ENCODE measurements at regions not wholly inside any gene's neighbourhood (a gene's known extent, or its start where the extent isn't known, plus 50 kb on each side); places are given as distances from the start of the nearest gene placed in this dataset.
A peak's percentile ranks its signal among the peaks of the same experiment; 100 is the strongest.

GRCh38 chr7:46675456-46675855, 754.4 kb upstream of the IGFBP3 start:
- TF ChIP-seq CTCF (IDR thresholded peaks at IDR 0.05; ENCODE audit: extremely low read depth, low read depth, low read length): no peak
- no peaks in the 10 kb centered on the region for H3K36me3 ChIP-seq (ENCODE audit: insufficient read depth, low read length)
- H4K20me1 ChIP-seq (ENCODE audit: insufficient read depth, low read length): no peaks in the 10 kb centered on the region
- H3K4me3 ChIP-seq (ENCODE audit: insufficient read depth, low read length): no peak overlapping the region
- H3K79me2 ChIP-seq (ENCODE audit: insufficient read depth, low read length): no peaks in the 10 kb centered on the region
- H3K27ac ChIP-seq (ENCODE audit: low read depth, low read length): no peak overlapping the region
- no peaks in the 10 kb centered on the region for H3K9me3 ChIP-seq (ENCODE audit: low read depth, low read length)
- no peak for DNase-seq (ENCODE audit: insufficient read length, low spot score, missing footprints)
- no peak overlapping the region for H3K4me2 ChIP-seq (ENCODE audit: insufficient read depth, low read length)
- no peak overlapping the region for H2AFZ ChIP-seq (ENCODE audit: low read length)
- H3K4me1 ChIP-seq (ENCODE audit: insufficient read depth, low read length): no peaks in the 10 kb centered on the region
- no peaks in the 10 kb centered on the region for H3K27me3 ChIP-seq (ENCODE audit: insufficient read depth, low read length)

- no peak for TF ChIP-seq CTCF (IDR thresholded peaks at IDR 0.05; ENCODE audit: extremely low read depth, low read depth, low read length)
Observed at GRCh38 chr7:46672861-46673260, 751.8 kb upstream of the IGFBP3 start.

DNA sequence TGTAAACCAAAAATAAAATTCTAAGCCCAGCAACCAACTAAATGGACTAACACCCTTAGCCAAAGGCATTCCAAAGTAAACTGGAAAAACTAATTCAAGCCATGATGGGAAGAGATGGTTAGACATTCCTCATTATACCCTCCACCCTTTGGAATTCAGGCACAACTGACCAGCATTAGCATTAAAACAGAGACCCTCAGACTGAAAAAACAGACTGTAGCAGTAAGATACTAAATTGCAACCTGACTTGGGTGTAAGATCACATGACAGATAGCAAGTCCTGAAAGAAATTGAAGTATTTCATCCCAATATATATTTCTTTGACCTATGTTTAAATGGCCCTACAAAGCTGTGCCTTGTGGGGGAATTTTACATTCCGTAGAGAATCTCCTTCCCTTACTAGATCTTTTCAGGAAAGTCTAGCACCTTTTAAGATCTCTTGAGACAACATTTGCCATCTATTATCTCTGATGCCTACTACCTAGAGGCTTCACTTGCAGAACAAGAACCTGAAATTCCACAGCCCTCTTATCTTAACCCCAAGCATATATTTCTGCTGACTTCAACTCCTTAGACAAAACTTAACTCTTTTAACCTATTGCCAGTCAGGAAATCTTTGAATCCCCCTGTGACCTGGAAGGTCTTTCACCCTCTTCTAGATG, 750.2 kb upstream of the IGFBP3 start:
- Histone ChIP-seq H3K36me3 (ENCODE audit: insufficient read depth, low read length) (no peaks in the 10 kb centered on the region), H2AFZ (ENCODE audit: low read length) (no peak overlapping the region), H3K9me3 (ENCODE audit: low read depth, low read length) (no peaks in the 10 kb centered on the region), H3K27ac (ENCODE audit: low read depth, low read length) (no peak overlapping the region), H3K79me2 (ENCODE audit: insufficient read depth, low read length) (no peaks in the 10 kb centered on the region), H4K20me1 (ENCODE audit: insufficient read depth, low read length) (no peaks in the 10 kb centered on the region), H3K4me2 (ENCODE audit: insufficient read depth, low read length) (no peak overlapping the region), H3K4me3 (ENCODE audit: insufficient read depth, low read length) (no peak overlapping the region), H3K4me1 (ENCODE audit: insufficient read depth, low read length) (no peaks in the 10 kb centered on the region), H3K27me3 (ENCODE audit: insufficient read depth, low read length) (no peaks in the 10 kb centered on the region)
- TF ChIP-seq CTCF (IDR thresholded peaks at IDR 0.05; ENCODE audit: extremely low read depth, low read depth, low read length): no peak
- DNase-seq (ENCODE audit: insufficient read length, low spot score, missing footprints): no peak

More at GRCh38 chr7:46672861-46673260, 751.8 kb upstream of the IGFBP3 start:
- no peaks in the 10 kb centered on the region for H3K9me3 ChIP-seq (ENCODE audit: low read depth, low read length)
- H3K4me3 ChIP-seq (ENCODE audit: insufficient read depth, low read length): no peak overlapping the region
- no peaks in the 10 kb centered on the region for H3K4me1 ChIP-seq (ENCODE audit: insufficient read depth, low read length)
- H3K79me2 ChIP-seq (ENCODE audit: insufficient read depth, low read length): no peaks in the 10 kb centered on the region
- H3K4me2 ChIP-seq (ENCODE audit: insufficient read depth, low read length): no peak overlapping the region
- peak overlapping the region; percentile 4 for H2AFZ ChIP-seq (ENCODE audit: low read length)
- H3K36me3 ChIP-seq (ENCODE audit: insufficient read depth, low read length): no peaks in the 10 kb centered on the region
- no peaks in the 10 kb centered on the region for H4K20me1 ChIP-seq (ENCODE audit: insufficient read depth, low read length)
- DNase-seq (ENCODE audit: insufficient read length, low spot score, missing footprints): no peak
- H3K27ac ChIP-seq (ENCODE audit: low read depth, low read length): no peak overlapping the region
- H3K27me3 ChIP-seq (ENCODE audit: insufficient read depth, low read length): no peaks in the 10 kb centered on the region

- no peak for TF ChIP-seq CTCF (IDR thresholded peaks at IDR 0.05; ENCODE audit: extremely low read depth, low read depth, low read length)
- H3K9me3 ChIP-seq (ENCODE audit: low read depth, low read length): no peaks in the 10 kb centered on the region
- no peaks in the 10 kb centered on the region for H4K20me1 ChIP-seq (ENCODE audit: insufficient read depth, low read length)
- no peaks in the 10 kb centered on the region for H3K4me1 ChIP-seq (ENCODE audit: insufficient read depth, low read length)
- no peak overlapping the region for H3K4me3 ChIP-seq (ENCODE audit: insufficient read depth, low read length)
- H3K27me3 ChIP-seq (ENCODE audit: insufficient read depth, low read length): no peaks in the 10 kb centered on the region
- no peak overlapping the region for H2AFZ ChIP-seq (ENCODE audit: low read length)
- H3K79me2 ChIP-seq (ENCODE audit: insufficient read depth, low read length): no peaks in the 10 kb centered on the region
- H3K36me3 ChIP-seq (ENCODE audit: insufficient read depth, low read length): no peaks in the 10 kb centered on the region
- H3K4me2 ChIP-seq (ENCODE audit: insufficient read depth, low read length): no peak overlapping the region
- no peak for DNase-seq (ENCODE audit: insufficient read length, low spot score, missing footprints)
- no peak overlapping the region for H3K27ac ChIP-seq (ENCODE audit: low read depth, low read length)
Observed at GRCh38 chr7:46669028-46669427, 748.0 kb upstream of the IGFBP3 start.

Data from osteoblast (primary cell).